Fibroblast of lung (primary cell): ENCODE measurements at regions not wholly inside any gene's neighbourhood (a gene's known extent, or its start where the extent isn't known, plus 50 kb on each side); places are given as distances from the start of the nearest gene placed in this dataset.

ENCODE experiments used
- DNase-seq, 2 donors: peaks; one replicate each; pipeline versions ENCODE4 v3.0.0 to v3.0.0-alpha.2; 2010; ENCODE audit warnings: low read depth in 2 of 2
- H2AFZ ChIP-seq: 2 replicates; pipeline ENCODE4 v1.5.1; 2012; ENCODE audit warnings: low read length, control low read depth, inconsistent platforms
- H3K27ac ChIP-seq: 2 replicates; pipeline ENCODE4 v1.5.1; 2011; ENCODE audit warnings: low read length, control low read depth; ENCODE audit not compliant: insufficient read depth
- H3K27me3 ChIP-seq: 2 replicates; pipeline ENCODE4 v1.5.1; 2011; ENCODE audit warnings: mild to moderate bottlenecking, low read length; ENCODE audit not compliant: control insufficient read depth, insufficient read depth
- H3K36me3 ChIP-seq: 2 replicates; pipeline ENCODE4 v1.5.1; 2011; ENCODE audit warnings: low read length; ENCODE audit not compliant: control insufficient read depth, insufficient read depth
- H3K4me1 ChIP-seq: 2 replicates; pipeline ENCODE4 v1.5.1; 2011; ENCODE audit warnings: low read length; ENCODE audit not compliant: control insufficient read depth, insufficient read depth; ENCODE audit errors: extremely low read depth
- H3K4me2 ChIP-seq: 2 replicates; pipeline ENCODE4 v1.5.1; 2011; ENCODE audit warnings: low read length, control low read depth; ENCODE audit not compliant: insufficient read depth; ENCODE audit errors: extremely low read depth
- H3K4me3 ChIP-seq, 4 experiments: fragments of 200-600 bp in 1 of 4; sonication (generic) in 1 of 4; replicated peaks in 1 of 4; 2 replicates each; pipeline ENCODE4 v1.5.1; 2011 to 2016; ENCODE audit warnings: low read length in 4 of 4, low read depth in 3 of 4, mild to moderate bottlenecking in 3 of 4, control low read depth in 2 of 4, inconsistent platforms in 1 of 4, mixed read lengths in 1 of 4; ENCODE audit not compliant: insufficient read depth in 1 of 4; ENCODE audit errors: control extremely low read depth in 1 of 4
- H3K79me2 ChIP-seq: 2 replicates; pipeline ENCODE4 v1.5.1; 2012; ENCODE audit warnings: mild to moderate bottlenecking, low read length, inconsistent platforms; ENCODE audit not compliant: control insufficient read depth, insufficient read depth
- H3K9ac ChIP-seq: 2 replicates; pipeline ENCODE4 v1.5.1; 2011; ENCODE audit warnings: mild to moderate bottlenecking, low read length, control low read depth; ENCODE audit not compliant: insufficient read depth
- H3K9me3 ChIP-seq: 2 replicates; pipeline ENCODE4 v1.5.1; 2012; ENCODE audit warnings: low read depth, low read length; ENCODE audit not compliant: control insufficient read depth, insufficient read depth
- H4K20me1 ChIP-seq: 2 replicates; pipeline ENCODE4 v1.5.1; 2011; ENCODE audit warnings: low read length; ENCODE audit not compliant: control insufficient read depth, insufficient read depth; ENCODE audit errors: extremely low read depth
- EZH2 ChIP-seq: IDR thresholded peaks from 2 replicates; pipeline ENCODE4 v1.5.1; 2012; ENCODE audit warnings: low read length, control low read depth, mild to moderate bottlenecking; ENCODE audit errors: missing control alignments
- TF ChIP-seq, protein P1 (sequence below), 2 donors: IDR thresholded peaks in 1 of 2; conservative IDR thresholded peaks in 1 of 2; 1 replicate in 1 of 2; 2 replicates in 1 of 2; pipeline ENCODE4 v1.5.1; 2011 to 2012; ENCODE audit warnings: low read length in 2 of 2, control low read depth in 1 of 2, inconsistent platforms in 1 of 2, low read depth in 1 of 2, mild to moderate bottlenecking in 1 of 2

GRCh38 chr13:80889829-80890228, 548.9 kb upstream of the SPRY2 start:
- H3K9ac ChIP-seq = no peak overlapping the region
- no peaks in the 10 kb centered on the region for H3K9me3 ChIP-seq
- no peaks in the 10 kb centered on the region for H3K27me3 ChIP-seq
- no peak overlapping the region for H2AFZ ChIP-seq
- no peak overlapping the region for H3K27ac ChIP-seq
- no peaks in the 10 kb centered on the region for H3K36me3 ChIP-seq
- H3K4me3 ChIP-seq = no peak overlapping the region
- DNase-seq = no peak
- no peaks in the 10 kb centered on the region for H3K79me2 ChIP-seq
- no peak overlapping the region for H3K4me2 ChIP-seq
- H4K20me1 ChIP-seq = no peaks in the 10 kb centered on the region
- no peaks in the 10 kb centered on the region for H3K4me1 ChIP-seq
- TF ChIP-seq EZH2 = no peak
- TF ChIP-seq, protein P1, sequence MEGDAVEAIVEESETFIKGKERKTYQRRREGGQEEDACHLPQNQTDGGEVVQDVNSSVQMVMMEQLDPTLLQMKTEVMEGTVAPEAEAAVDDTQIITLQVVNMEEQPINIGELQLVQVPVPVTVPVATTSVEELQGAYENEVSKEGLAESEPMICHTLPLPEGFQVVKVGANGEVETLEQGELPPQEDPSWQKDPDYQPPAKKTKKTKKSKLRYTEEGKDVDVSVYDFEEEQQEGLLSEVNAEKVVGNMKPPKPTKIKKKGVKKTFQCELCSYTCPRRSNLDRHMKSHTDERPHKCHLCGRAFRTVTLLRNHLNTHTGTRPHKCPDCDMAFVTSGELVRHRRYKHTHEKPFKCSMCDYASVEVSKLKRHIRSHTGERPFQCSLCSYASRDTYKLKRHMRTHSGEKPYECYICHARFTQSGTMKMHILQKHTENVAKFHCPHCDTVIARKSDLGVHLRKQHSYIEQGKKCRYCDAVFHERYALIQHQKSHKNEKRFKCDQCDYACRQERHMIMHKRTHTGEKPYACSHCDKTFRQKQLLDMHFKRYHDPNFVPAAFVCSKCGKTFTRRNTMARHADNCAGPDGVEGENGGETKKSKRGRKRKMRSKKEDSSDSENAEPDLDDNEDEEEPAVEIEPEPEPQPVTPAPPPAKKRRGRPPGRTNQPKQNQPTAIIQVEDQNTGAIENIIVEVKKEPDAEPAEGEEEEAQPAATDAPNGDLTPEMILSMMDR (conservative IDR thresholded peaks at IDR 0.05 in 1 of 2, IDR thresholded peaks at IDR 0.05 in 1 of 2; ENCODE audit: low read depth in 1 of 2, low read length in 2 of 2) = no peak

DNA sequence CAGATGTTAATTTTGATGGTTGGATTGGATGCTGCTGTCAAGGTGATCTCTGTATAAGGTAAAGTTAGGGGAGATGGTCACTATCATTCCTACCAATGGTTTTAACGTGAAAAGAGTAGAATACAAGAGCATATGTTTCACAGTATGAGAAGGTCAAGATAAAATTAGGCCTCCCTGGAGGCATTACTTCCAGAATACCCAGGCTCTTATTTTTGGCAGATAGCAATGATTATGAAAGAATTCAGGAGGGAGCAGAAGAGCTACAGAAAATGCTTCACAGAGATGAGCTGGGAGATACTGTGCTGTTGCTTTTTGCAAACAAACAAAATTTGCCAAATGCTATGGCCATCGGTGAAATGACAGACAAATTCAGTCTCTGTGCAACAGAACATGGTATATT, 547.5 kb upstream of the SPRY2 start:
- Histone ChIP-seq H3K27ac (no peak overlapping the region), H3K9ac (no peak overlapping the region), H3K9me3 (no peaks in the 10 kb centered on the region), H4K20me1 (no peaks in the 10 kb centered on the region), H3K4me1 (no peaks in the 10 kb centered on the region), H3K36me3 (no peaks in the 10 kb centered on the region), H2AFZ (no peak overlapping the region), H3K4me2 (no peak overlapping the region), H3K27me3 (no peaks in the 10 kb centered on the region), H3K79me2 (no peaks in the 10 kb centered on the region), H3K4me3 (no peak overlapping the region)
- TF ChIP-seq EZH2 = no peak
- TF ChIP-seq, protein P1 (conservative IDR thresholded peaks at IDR 0.05 in 1 of 2, IDR thresholded peaks at IDR 0.05 in 1 of 2; ENCODE audit: low read depth in 1 of 2, low read length in 2 of 2) = no peak
- DNase-seq = no peak

- Histone ChIP-seq H3K27me3 (no peaks in the 10 kb centered on the region), H3K4me3 (no peak overlapping the region), H3K4me1 (no peaks in the 10 kb centered on the region), H4K20me1 (no peaks in the 10 kb centered on the region), H2AFZ (no peak overlapping the region), H3K9me3 (no peaks in the 10 kb centered on the region), H3K27ac (no peak overlapping the region), H3K79me2 (no peaks in the 10 kb centered on the region), H3K36me3 (no peaks in the 10 kb centered on the region), H3K9ac (no peak overlapping the region), H3K4me2 (no peak overlapping the region)
- DNase-seq = no peak
- TF ChIP-seq, protein P1 (conservative IDR thresholded peaks at IDR 0.05 in 1 of 2, IDR thresholded peaks at IDR 0.05 in 1 of 2; ENCODE audit: low read depth in 1 of 2, low read length in 2 of 2) = no peak
- no peak for TF ChIP-seq EZH2
Measured at GRCh38 chr13:80884056-80884785, 543.3 kb upstream of the SPRY2 start.
